Rectal smooth muscle tissue (tissue), 1 donor: ENCODE measurements at regions not wholly inside any gene's neighbourhood (a gene's known extent, or its start where the extent isn't known, plus 50 kb on each side); places are given as distances from the start of the nearest gene placed in this dataset.

ENCODE experiments used
- H3K27ac ChIP-seq: one replicate; pipeline ENCODE4 v1.7.0; 2013; ENCODE audit warnings: low read depth, low read length, inconsistent platforms
- H3K27me3 ChIP-seq: one replicate; pipeline ENCODE4 v1.7.0; 2013; ENCODE audit warnings: low read length; ENCODE audit not compliant: control insufficient read depth, insufficient read depth
- H3K36me3 ChIP-seq: one replicate; pipeline ENCODE4 v1.7.0; 2013; ENCODE audit warnings: low read length; ENCODE audit not compliant: control insufficient read depth, insufficient read depth
- H3K4me1 ChIP-seq: one replicate; pipeline ENCODE4 v1.7.0; 2013; ENCODE audit warnings: low read length; ENCODE audit not compliant: control insufficient read depth, insufficient read depth
- H3K4me3 ChIP-seq: one replicate; pipeline ENCODE4 v1.7.0; 2013; ENCODE audit warnings: low read length
- H3K9ac ChIP-seq: one replicate; pipeline ENCODE4 v1.7.0; 2013; ENCODE audit warnings: low read length

DNA sequence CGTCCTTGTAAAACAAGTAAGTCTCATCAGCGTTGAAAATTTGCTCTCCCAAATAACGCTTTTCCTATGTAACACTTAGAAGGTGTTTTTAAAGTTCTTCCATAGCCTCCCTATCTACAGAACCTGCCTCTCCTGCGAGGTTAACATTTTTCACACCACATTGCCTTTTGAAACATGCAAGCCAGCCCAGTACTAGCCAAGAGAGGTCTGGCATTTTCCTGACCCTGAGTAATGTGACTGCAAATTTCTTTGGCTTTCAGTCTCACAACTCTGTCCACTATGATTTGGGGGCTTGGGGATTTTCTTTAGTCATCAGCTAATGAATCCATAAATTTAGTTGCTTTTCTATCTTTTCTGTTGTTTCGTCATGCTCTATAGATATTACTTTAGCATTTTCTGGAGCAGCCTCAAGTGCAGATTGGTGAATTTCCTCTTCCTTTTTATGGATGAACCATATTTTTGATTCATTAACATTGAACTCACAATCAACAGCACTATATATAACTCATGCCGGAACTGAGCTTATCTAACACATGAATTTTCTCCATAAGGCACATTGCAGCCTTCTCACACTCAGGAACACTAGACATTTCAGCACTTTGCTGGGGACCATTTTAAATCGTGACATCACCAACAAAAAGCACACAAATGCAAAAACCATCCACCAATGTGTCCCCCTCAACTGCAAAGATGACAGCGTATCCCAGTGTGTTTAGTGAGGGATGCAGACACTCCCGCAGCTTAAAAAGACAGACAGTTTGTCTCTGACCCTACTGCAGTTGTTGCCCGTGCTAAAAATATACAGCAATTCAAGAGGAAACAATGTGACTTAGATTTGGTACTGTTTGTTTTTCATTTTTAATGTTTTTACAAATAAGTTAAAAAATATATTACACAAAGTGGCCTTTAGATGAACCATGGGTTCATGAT is 77.2 kb upstream of the SPATA31C2 start:
- Histone ChIP-seq H3K9ac (no peak overlapping the region), H3K27ac (no peak overlapping the region), H3K27me3 (no peaks in the 10 kb centered on the region), H3K36me3 (no peaks in the 10 kb centered on the region), H3K4me1 (no peaks in the 10 kb centered on the region), H3K4me3 (no peak overlapping the region)

DNA sequence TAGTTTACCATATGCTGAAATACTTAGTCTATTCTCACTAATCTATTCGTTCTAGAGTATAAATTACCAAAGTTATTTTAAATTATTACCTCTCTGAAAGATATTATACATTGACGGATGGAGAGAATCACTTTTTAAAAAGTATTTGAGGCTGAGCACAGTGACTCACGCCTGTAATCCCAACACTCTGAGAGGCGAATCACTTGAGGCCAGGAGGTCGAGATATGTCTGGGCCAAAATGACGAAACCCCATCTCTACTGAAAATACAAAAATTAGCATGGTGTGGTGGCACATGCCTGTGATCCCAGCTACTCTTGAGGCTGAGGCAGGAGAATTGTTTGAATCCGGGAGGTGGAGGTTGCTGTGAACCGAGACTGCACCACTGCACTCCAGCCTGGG is 64.0 kb upstream of the SPATA31C2 start:
- no peak overlapping the region for H3K4me3 ChIP-seq
- no peak overlapping the region for H3K27ac ChIP-seq

DNA sequence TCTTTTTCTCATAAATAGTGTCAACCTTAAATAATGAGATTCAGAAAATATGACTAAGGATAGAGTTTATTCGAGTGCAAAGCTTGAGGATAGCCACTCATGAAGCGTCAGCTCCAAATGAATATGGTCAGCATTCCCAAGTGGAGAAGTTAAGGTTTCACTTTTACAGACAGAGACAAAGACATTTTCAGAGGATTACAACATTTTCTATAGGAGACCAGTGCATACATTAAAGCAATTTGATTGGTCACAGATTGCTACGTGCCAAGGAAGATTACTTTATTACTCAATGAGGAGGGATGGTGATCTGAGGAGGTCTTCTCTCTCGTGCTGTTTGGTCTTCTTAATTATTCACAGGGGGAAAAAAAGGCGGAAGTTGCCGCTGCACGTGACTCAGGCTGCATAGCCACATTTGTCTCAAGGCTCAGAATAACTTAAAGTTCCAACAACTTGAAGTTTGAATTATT is 60.1 kb upstream of the SPATA31C2 start:
- Histone ChIP-seq H3K4me3 (peak overlapping the region; percentile 23), H3K9ac (no peak overlapping the region), H3K27ac (peak overlapping the region; percentile 51), H3K27me3 (no peaks in the 10 kb centered on the region), H3K36me3 (no peaks in the 10 kb centered on the region), H3K4me1 (peaks cover 7% of the 10 kb centered on the region)

More for the DNA sequence above, 64.0 kb upstream of the SPATA31C2 start:
- no peaks in the 10 kb centered on the region for H3K36me3 ChIP-seq
- peaks cover 7% of the 10 kb centered on the region for H3K4me1 ChIP-seq
- H3K27me3 ChIP-seq, result no peaks in the 10 kb centered on the region
- H3K9ac ChIP-seq, result no peak overlapping the region

DNA sequence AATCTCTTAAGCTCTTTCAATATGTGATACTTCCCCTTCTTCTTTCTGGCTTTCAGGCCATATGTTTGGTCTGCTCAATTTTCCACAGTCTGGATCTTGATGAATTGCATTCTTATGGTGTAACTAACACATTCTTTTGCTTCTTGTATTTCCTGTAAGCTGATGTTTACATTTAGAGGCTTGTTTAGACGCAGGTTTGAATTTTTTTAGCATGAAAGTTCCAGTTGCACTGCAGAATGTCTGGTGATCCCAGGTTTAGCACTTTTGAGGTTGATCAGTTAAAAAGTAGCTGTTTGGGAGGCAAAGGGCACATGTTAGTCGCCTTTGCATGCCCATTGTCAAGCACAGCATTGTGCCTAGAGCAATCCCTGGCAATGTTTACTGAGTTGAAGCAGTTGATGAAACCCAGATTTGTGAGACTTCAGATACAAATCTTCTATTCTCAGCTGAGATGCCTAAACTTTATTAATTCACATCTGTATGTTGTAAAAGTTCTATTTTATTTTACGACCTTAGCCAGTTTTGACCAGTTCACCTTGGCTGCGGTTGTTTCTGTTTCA is 59.6 kb upstream of the SPATA31C2 start:
- no peak overlapping the region for H3K9ac ChIP-seq
- peak overlapping the region; percentile 82 for H3K27ac ChIP-seq
- H3K4me1 ChIP-seq, result peaks cover 7% of the 10 kb centered on the region
- H3K27me3 ChIP-seq, result no peaks in the 10 kb centered on the region
- H3K4me3 ChIP-seq, result no peak overlapping the region
- H3K36me3 ChIP-seq, result no peaks in the 10 kb centered on the region

DNA sequence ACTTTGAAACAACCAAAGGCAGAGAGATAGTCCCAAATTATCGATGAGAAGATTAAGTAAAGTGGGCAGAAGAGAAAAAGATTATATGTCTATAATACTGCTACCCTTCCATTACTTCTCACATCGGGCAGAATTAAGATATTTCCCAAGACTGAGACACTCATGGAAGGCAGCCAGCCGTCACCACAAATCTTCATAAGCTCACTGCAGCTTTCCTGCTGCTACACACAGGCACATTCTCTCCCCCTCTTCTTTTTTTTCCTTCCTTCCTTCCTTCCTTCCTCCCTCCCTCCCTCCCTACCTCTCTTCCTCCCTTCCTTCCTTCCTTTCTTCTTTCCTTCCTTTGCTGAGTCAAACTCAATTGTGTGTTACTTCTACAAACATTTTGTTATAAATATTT is 58.7 kb upstream of the SPATA31C2 start:
- no peaks in the 10 kb centered on the region for H3K27me3 ChIP-seq
- H3K9ac ChIP-seq, result no peak overlapping the region
- H3K27ac ChIP-seq, result no peak overlapping the region
- no peak overlapping the region for H3K4me3 ChIP-seq
- H3K36me3 ChIP-seq, result no peaks in the 10 kb centered on the region
- peaks cover 7% of the 10 kb centered on the region for H3K4me1 ChIP-seq

DNA sequence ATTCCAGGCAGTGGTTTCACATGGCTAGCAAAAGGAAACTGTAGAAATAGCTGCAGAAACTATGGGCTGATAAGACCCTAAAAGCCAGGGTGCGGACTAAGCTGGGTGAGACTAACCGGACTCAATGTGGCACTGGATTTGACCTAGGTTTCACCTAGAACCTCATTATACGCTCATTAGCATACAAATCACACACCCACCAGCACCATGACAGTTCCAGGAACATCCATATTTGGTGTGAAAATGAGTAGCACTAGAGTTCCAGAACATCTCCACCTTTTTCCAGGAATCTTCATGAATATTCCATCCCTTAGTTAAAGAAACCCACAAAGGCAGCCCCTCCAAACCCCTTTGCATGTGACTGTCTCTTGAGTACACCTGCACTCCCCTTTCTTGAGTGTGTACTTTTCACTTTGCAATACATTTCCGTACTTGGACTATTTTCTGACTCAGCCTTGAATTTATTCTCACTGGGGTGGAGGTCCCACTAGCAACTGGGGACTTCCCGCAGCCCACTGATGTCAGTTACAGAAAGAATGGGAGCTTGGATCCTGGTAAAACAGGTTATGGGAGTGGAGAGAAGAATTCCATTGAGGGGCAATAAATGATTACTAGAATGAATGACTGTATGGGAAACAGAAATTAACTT is 58.0 kb upstream of the SPATA31C2 start:
- no peak overlapping the region for H3K4me3 ChIP-seq
- no peaks in the 10 kb centered on the region for H3K27me3 ChIP-seq
- H3K4me1 ChIP-seq, result peaks cover 7% of the 10 kb centered on the region
- no peaks in the 10 kb centered on the region for H3K36me3 ChIP-seq
- no peak overlapping the region for H3K9ac ChIP-seq
- H3K27ac ChIP-seq, result no peak overlapping the region

DNA sequence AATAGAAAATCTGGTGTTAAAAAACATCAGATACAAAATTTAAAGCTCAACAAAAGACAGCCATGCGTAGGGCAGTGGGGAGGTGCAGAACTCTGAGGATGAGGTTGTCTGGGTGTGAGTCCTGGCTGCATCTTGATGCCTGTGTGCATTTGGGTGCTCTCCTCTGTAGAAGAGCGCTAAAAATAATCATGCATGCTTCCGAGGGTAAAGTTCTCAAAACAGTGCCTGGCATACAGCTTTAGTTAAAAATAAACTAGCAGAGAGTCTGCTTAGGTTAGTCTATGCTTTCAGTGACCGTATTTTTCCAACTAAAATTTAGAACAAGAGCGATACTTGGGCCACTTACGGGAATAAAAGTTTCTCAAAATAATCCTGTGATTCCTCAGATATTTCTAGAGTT is 55.5 kb upstream of the SPATA31C2 start:
- no peaks in the 10 kb centered on the region for H3K27me3 ChIP-seq
- no peak overlapping the region for H3K27ac ChIP-seq
- no peaks in the 10 kb centered on the region for H3K36me3 ChIP-seq
- H3K9ac ChIP-seq, result no peak overlapping the region
- H3K4me1 ChIP-seq, result peaks cover 7% of the 10 kb centered on the region
- no peak overlapping the region for H3K4me3 ChIP-seq

DNA sequence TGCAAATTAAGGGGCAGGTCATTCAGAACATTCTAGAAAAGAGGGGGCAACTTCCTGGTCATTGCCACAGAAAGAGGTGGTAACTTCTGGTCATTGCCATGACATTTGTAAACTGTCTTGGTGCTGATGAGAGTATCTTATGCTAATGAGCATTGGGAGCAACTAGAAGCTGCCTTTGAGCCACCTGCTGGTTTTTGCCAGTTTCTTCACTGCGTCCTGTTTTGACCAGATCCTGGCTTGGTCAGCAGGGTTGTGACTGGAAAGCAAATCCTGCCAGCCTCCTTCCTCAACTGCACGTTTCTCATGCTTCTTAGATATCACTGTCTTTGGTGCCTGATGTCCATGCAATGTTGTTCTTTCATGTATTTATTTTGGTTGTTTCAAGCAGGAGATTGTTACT is 53.2 kb upstream of the SPATA31C2 start:
- Histone ChIP-seq H3K4me1 (no peaks in the 10 kb centered on the region), H3K9ac (no peak overlapping the region)

DNA sequence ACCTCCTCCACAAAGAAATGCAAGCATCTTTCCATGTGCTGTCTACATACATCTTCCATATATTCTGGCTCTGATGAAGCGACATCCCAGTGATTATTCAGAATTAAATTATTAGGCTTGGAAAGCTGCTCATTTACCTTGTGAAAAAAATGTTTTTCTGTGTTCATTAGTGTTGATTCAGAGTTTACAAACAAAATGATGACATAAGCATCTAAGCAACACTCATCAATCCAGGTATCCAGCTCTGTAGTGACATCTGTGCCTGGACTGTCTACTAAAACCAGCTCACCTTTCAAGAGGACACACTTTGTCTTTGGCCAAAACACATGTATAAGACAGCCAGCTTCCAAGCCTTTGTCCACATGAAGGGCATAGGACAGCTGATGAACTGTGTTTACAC is 51.1 kb upstream of the SPATA31C2 start:
- no peak overlapping the region for H3K9ac ChIP-seq
- no peaks in the 10 kb centered on the region for H3K27me3 ChIP-seq
- H3K36me3 ChIP-seq, result no peaks in the 10 kb centered on the region
- H3K4me1 ChIP-seq, result no peaks in the 10 kb centered on the region
- no peak overlapping the region for H3K27ac ChIP-seq
- H3K4me3 ChIP-seq, result no peak overlapping the region

More for the DNA sequence above, 53.2 kb upstream of the SPATA31C2 start:
- Histone ChIP-seq H3K4me3 (no peak overlapping the region), H3K27me3 (no peaks in the 10 kb centered on the region), H3K27ac (no peak overlapping the region), H3K36me3 (no peaks in the 10 kb centered on the region)
